GDM1 (cell line): ENCODE measurements at regions not wholly inside any gene's neighbourhood (a gene's known extent, or its start where the extent isn't known, plus 50 kb on each side); places are given as distances from the start of the nearest gene placed in this dataset.

Source experiments
- DNase-seq: peaks from one replicate; lab custom pipeline; 2025; lab: John Stamatoyannopoulos, UW

DNA sequence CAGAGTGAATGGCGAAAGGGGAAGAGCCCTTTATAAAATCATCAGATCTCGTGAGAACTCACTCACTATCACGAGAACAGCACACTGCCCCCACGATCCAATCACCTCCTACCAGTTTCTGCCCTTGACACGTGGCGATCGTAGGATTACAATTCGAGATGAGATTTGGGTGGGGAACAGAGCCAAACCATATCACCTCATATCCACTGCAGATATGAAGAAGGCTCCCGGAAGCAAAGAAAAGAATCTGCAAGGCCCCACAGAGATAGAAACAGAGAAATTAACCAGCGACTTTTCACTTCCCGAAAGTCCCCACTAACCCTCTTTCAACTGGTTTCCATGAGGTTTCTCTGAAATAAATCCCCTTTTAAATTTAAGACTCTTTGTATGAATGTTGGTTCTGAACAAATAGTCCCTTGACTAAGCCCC is 86.2 kb upstream of the IRF2BP2 start:
- DNase-seq = no peak

DNA sequence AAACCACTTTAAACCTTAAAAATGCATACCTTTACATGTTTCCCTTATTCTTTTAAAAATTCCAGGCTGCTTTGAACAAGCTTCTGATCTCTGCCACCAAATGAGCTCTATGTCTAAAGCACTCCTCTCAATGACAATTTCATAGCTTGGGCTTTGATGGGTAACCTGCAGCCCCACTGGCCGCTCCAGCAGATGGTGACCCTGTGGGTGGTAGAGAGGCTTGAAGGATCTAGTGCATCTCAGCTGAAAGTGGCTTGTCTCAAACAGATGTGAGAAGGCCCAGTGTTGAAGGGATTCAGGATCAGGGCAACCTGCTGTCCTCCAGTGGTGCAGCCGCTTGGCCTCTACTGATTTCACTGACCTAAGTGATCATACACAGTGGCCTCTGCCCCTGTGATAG is 84.7 kb upstream of the IRF2BP2 start:
- DNase-seq = no peak

DNA sequence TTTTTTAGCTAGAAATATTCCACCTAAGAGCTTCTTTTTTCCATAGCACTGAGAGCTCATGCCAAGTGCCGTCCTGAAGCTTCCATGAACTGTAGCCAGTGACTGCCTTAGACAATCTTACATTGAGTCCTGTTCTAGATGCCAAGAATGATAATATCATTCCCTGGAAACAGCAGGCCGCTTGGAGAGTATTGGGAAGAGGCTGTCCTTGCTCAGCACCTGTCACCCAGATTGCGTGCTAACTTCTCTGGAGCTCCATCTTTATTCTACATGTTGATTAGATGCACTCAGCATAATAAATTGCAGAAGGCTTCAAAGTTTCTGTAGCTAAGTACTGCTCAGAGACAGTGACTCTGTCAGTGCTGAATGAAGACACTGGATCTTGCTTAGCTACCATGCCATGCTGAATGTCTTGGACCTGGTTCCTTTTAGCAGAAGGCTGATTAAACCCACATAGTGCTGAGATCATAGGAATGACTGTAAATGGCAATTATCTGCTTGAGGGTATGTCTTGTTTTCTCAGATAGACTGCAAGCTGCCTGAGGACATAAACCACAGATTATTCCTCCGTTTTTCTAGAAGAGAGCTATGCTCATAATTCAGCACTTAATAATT is 83.1 kb upstream of the IRF2BP2 start:
- no peak for DNase-seq

DNA sequence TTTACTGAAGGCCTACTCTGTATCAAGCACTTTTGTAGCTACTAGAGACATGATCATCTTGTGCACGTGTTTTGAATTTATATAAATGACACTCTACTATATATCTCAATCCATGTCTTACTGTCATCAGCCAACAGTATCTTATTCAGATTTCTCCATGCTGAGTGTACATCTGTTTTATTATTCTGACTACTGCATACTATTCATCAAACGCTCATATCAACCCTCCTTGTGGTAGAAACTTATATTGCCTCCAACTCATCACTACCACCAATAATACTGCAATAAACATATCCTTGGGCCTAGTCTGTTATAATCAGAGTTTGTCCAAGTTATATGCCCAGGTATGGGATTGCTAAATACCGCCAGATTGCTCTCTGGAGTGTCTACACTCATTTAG is 81.6 kb upstream of the IRF2BP2 start:
- no peak for DNase-seq

DNA sequence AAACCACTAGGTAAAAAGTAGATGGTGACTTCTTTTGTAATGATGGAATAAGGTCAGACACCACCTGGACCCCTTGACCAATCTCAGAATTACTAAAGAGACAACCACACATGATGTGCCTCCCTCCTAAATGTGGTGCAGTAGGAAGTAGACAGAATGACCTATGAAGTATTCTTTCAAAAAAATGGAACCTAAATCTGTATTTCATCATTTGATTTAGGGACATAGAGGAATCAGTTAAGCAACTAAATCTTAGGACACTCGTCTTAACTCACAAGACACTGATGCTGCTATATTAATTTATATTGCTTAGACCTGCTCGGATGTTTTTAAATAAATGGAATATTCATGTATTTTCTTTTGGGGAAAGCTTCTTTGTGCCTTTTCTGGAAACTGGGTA is 80.9 kb upstream of the IRF2BP2 start:
- no peak for DNase-seq

DNA sequence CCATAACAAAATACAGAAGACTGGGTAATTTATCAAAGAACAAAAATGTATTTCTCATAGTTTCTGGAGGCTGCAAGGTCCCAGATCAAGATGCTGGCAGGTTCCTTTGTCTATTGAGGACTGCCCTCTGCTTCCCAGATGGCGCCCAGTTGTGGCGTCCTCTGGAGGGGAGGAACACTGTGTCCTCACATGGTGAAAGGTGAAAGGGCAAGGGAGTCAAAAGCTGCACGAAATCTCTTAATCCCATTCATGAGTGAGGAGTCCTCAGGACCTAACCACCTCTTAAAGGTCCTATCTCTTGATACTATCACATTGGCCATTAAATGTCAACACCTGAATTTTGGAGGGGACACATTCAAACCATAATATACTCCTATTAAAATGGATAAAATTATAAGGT is 79.3 kb upstream of the IRF2BP2 start:
- no peak for DNase-seq

DNA sequence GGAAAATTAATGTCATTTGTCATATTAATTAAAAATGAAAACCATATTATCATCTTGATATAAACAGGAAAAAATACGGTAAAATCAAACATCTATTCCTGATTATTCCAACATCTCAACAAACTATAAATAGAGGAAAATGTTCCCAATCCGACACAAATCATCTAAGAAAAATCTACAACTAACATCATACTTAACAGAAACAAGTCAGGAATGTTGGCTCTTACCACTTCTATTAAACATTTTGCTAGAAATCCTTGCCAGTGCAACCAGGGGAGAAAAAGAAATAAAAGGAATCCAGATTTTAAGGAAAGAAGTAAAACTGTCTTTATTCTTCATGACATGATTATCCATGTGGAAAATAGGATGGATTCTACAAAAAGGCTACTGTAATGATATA is 77.0 kb upstream of the IRF2BP2 start:
- no peak for DNase-seq

- no peak for DNase-seq
Observed at GRCh38 chr1:234686035-234686434, 76.1 kb upstream of the IRF2BP2 start.

DNA sequence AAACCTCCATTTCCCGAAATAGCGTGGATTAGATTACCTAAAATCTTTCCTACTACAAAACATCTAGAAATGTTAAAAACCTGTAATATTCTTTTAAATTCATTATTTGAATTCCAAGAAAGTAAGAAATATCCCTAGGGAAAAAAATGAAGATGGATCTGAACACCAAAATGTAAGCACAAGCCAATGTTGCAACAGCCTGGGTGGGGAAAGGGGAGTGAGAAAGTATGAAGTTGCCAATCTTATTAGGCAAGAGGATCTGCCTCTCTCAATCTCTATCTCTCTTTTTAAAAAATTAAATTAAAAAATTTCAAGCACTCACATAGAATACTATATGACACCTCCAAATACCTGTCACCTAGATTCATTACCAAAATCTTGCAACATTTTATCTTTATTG is 74.9 kb upstream of the IRF2BP2 start:
- no peak for DNase-seq

DNA sequence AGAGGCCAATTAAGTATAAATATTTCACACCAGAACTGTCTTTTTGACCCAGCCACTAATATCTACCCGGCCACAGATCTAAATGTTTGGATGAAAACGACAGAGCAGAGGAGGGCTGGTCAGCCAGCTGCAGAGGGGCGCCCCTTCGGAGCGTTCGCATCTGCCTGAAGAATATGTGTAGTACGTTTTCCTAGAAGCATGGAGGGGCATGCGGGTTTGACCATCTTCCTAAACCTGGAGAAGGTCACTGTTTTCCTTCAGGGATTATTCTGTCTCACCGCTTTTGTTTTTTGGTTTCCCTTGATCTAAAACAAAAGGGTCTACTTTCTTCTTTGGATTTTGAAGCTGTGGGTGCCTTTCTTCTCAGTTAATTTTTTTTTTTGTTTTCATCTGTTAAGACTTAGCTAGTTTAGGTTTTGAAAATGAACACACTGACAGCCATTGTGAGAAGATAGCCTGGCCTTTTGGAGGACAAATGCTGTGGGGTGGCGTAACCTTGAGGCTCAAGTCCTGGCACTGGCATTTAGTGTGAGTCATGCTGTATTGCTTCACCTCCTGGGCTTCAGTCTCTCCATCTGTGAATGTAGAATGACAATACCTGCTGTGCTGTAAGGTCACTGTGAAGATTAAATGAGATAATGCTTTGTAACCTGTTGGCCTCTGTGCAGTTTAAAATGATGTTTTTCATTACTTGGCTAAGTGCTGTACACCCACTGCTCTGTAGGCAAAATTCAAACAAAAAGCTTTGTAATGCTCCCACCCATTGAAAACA is 74.1 kb upstream of the IRF2BP2 start:
- no peak for DNase-seq

- no peak for DNase-seq
Observed at GRCh38 chr1:234683127-234683860, 73.3 kb upstream of the IRF2BP2 start.

- DNase-seq = no peak
Observed at GRCh38 chr1:234681990-234682389, 72.0 kb upstream of the IRF2BP2 start.

DNA sequence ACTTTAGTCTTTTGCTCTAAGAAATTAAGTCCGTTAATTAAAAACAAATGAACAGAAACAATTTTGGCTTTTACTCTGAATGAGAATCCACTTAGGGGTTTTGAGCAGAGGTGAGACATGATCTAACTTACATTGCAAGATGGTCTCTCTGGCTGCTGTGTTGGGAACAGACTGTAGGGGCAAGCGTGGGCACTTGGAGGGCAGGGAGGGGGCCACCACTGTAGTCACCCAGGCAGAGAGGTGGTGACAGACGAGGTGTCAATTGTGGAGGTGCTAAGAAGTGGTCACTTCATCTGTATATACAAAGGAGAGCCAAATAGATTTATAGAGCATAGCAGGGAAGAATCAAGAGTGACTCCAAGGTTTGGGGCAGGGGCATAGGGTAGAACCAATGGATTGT is 71.1 kb upstream of the IRF2BP2 start:
- DNase-seq = no peak

GRCh38 chr1:234680331-234680904 is 70.4 kb upstream of the IRF2BP2 start:
- DNase-seq = no peak

DNA sequence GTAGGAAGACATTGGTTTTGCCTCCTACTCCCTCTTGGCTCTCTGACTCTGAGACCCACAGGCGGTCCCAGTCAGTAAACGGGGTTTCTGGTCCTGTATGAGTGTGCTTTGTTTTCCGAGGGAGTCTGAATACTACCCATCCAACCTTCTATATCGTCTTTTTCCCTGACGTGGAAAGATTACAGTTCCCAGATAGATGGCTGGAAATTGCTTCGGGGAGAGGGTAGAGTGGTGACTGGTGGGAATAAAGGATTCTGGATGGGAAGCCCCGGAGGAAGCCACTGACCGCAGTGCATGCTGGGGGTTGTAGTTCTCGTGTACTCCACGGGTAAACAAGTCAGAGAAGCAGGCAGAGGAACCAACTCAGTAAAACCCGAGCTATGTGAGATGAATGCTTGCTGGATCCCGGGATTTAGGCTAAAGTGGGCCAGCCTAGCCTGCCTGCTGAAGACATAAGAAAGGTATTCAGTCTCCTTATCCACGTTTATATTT is 66.2 kb upstream of the IRF2BP2 start:
- DNase-seq = peak; percentile 43

- DNase-seq = no peak
Observed at GRCh38 chr1:234675572-234675971, 65.6 kb upstream of the IRF2BP2 start.

- no peak for DNase-seq
Observed at GRCh38 chr1:234675006-234675405, 65.0 kb upstream of the IRF2BP2 start.

DNA sequence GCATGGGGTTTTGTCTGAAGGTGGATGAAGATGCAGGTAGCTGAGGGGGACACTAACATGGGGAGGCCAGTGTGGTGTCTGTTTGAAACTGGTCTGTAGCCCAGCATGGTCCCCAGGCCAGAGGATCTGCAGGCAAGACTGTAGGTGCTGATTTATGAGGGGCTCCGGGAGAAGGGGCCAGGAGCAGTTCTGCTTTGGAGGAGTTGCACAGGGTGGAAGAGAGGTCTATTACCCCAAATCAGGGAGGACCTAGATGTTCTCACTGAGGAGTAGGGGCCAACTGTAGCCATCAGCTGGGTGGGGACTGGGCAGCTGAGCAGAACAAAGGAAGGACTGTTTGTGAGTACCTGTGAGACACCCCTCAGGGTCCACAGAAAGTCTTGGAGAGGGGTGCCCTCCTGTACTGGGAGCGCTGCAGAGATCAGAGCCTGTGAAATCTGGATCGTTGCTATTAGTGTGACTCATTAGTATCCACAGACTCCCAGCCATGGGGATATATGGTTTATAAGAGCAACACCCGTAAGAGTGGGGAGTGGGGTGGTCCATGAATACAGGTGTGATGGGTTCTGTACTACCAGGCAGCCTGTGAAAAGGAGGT is 64.3 kb upstream of the IRF2BP2 start:
- no peak for DNase-seq

DNA sequence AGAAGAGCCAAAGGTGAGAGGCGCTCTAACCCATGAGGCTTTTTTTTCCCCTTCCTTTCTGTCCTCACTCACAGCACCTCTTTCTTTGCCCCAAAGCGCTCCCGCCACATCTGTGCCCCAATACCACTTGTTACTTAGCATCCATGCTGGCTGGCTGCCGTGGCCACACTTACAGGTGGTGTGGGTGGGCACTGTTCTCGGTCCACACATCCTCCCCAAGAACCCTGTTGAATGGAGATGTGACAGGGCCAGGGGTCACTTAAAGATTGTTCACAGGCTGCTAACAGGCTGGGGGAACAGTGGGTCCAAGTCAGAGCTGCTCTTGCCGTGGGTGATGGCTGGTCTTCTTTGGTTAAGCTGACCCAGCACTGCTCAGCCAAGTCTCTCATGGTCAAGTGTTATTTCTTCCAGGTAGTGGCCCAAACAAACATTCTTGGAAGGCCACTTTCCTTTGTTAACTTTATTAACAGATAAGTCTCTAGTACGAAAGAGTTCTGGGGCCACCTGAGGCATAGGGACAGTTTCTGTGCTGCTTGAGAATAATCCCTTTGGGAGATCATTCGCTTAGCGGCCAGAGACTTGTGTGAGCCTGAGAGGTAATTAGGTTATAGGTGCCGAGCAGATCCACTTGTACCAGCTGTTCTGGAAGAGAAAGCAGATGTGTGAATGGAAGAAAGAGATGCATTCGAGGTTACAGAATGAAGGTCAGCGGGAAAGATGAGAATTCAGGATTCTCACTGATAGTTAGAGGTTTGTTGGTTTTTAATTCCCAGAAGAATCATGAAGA is 62.6 kb upstream of the IRF2BP2 start:
- DNase-seq = no peak

DNA sequence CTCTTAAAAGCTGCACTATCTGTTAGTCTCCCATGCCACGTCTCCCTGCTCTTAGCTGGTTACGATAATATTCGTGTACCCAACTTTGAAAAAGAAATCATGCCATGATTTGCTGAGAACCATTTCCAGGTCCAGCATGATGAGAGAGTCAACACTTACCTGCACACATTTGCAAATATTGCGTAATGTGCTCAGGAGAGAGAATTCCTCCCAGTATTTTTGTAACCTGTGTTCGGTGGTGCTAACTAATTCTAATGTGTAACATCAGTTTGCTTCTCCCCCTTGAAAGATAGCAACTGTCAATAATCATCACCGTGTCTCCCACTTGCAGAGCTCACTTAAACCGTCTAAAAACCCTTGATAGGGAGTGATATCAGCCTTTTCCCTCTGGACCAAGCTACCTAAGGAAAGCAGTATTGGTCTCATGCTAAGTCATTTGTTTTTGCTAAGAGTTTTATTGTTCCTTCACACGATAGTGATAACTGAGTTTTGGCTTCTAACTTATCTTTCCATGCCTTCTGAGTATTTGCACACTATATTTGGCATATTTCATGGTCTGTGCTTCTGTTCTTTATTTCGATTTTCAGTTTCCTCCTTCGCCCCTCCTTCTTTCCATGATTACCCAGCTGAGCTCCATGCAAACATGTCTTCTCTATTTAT is 61.1 kb upstream of the IRF2BP2 start:
- no peak for DNase-seq

- DNase-seq = no peak
Observed at GRCh38 chr1:234669499-234669898, 59.5 kb upstream of the IRF2BP2 start.
